ENCODE measurements at regions not wholly inside any gene's neighbourhood (a gene's known extent, or its start where the extent isn't known, plus 50 kb on each side); places are given as distances from the start of the nearest gene placed in this dataset.
A peak's percentile ranks its signal among the peaks of the same experiment; 100 is the strongest.

GRCh38 chr3:175985781-175986180 lies 1126.6 kb downstream of the NAALADL2 start:
- no peak overlapping the region for H3K4me3 ChIP-seq (replicated peaks in 1 of 2; ENCODE audit: low read depth in 2 of 2, low read length in 2 of 2)
- no peak for DNase-seq (ENCODE audit: low read depth in 2 of 2)
- TF ChIP-seq, protein P1, sequence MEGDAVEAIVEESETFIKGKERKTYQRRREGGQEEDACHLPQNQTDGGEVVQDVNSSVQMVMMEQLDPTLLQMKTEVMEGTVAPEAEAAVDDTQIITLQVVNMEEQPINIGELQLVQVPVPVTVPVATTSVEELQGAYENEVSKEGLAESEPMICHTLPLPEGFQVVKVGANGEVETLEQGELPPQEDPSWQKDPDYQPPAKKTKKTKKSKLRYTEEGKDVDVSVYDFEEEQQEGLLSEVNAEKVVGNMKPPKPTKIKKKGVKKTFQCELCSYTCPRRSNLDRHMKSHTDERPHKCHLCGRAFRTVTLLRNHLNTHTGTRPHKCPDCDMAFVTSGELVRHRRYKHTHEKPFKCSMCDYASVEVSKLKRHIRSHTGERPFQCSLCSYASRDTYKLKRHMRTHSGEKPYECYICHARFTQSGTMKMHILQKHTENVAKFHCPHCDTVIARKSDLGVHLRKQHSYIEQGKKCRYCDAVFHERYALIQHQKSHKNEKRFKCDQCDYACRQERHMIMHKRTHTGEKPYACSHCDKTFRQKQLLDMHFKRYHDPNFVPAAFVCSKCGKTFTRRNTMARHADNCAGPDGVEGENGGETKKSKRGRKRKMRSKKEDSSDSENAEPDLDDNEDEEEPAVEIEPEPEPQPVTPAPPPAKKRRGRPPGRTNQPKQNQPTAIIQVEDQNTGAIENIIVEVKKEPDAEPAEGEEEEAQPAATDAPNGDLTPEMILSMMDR (IDR thresholded peaks at IDR 0.05; ENCODE audit: low read depth, low read length): no peak

GRCh38 chr3:175983379-175983778 lies 1124.2 kb downstream of the NAALADL2 start:
- H3K4me3 ChIP-seq (replicated peaks in 1 of 2; ENCODE audit: low read depth in 2 of 2, low read length in 2 of 2): no peak overlapping the region
- TF ChIP-seq, protein P1 (IDR thresholded peaks at IDR 0.05; ENCODE audit: low read depth, low read length): no peak
- no peak for DNase-seq (ENCODE audit: low read depth in 2 of 2)

GRCh38 chr3:175980486-175981090 lies 1121.5 kb downstream of the NAALADL2 start:
- DNase-seq (ENCODE audit: low read depth in 2 of 2): peak in 1 of 2 donors; percentile 2
- no peak overlapping the region for H3K4me3 ChIP-seq (replicated peaks in 1 of 2; ENCODE audit: low read depth in 2 of 2, low read length in 2 of 2)
- TF ChIP-seq, protein P1 (IDR thresholded peaks at IDR 0.05; ENCODE audit: low read depth, low read length): no peak

DNA sequence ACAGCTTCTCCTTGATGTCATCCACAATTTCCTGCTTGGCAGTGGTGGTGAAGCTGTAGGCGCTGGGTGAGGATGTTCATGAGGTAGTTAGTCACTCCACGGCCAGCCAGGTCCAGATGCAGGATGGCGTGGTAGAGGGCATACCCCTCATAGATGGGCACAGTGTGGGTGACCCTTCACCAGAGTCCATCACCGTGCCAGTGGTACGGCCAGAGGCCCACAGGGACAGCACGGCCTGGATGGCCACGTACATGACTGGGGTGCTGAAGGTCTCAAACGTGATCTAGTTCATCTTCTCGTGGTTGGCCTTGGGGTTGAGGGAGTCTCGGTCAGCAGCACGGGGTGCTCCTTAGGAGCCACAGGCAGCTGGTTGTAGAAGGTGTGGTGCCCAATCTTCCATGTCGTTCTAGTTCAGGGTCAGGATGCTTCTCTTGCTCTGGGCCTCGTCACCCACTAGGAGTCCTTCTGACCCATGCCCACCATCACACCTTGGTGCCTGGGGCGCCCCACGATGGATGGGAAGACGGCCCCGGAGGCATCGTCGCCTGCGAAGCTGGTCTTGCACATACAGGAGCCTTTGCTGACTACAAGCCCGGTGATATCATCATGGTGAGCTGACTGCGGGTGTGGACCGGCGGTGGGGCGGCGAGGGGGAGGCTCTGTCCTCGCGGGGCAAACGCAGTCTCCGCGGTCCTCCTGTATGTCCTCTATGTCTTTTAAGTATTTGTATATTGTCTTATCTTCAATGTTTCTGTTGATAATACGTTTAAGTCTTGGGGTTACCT lies 1119.0 kb downstream of the NAALADL2 start:
- TF ChIP-seq, protein P1 (IDR thresholded peaks at IDR 0.05; ENCODE audit: low read depth, low read length): no peak
- no peak overlapping the region for H3K4me3 ChIP-seq (replicated peaks in 1 of 2; ENCODE audit: low read depth in 2 of 2, low read length in 2 of 2)
- DNase-seq (ENCODE audit: low read depth in 2 of 2): no peak

- TF ChIP-seq, protein P1 (IDR thresholded peaks at IDR 0.05; ENCODE audit: low read depth, low read length): no peak
- no peak for DNase-seq (ENCODE audit: low read depth in 2 of 2)
- H3K4me3 ChIP-seq (replicated peaks in 1 of 2; ENCODE audit: low read depth in 2 of 2, low read length in 2 of 2): no peak overlapping the region
Measured at GRCh38 chr3:175969456-175969855, 1110.3 kb downstream of the NAALADL2 start.

DNA sequence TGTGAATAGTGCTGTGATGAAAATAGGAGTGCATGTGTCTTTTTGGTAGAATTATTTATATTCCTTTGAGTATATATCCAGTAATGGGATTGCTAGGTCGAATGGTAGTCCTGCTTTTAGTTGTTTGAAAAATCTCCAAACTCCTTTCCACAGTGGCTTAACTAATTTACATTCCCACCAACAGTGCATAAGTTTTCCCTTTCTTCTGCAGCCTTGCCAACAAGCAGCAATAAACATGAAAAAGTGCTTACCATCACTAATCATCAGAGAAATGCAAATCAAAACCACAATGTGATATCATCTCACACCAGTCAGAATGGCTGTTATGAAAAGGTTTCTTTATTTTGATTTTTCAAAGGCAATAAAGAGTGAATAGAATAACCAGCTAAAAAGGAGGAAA lies 1105.9 kb downstream of the NAALADL2 start:
- TF ChIP-seq, protein P1 (IDR thresholded peaks at IDR 0.05; ENCODE audit: low read depth, low read length): no peak
- no peak overlapping the region for H3K4me3 ChIP-seq (replicated peaks in 1 of 2; ENCODE audit: low read depth in 2 of 2, low read length in 2 of 2)
- no peak for DNase-seq (ENCODE audit: low read depth in 2 of 2)

All from cardiac fibroblast (primary cell).